HL-60 (cell line): ENCODE measurements at regions not wholly inside any gene's neighbourhood (a gene's known extent, or its start where the extent isn't known, plus 50 kb on each side); places are given as distances from the start of the nearest gene placed in this dataset.

Source experiments
- GABPA ChIP-seq: IDR thresholded peaks from 2 replicates; pipeline ENCODE4 v1.6.1; 2012; ENCODE audit warnings: low read depth
- POLR2AphosphoS5 ChIP-seq: IDR thresholded peaks from 2 replicates; pipeline ENCODE4 v1.6.1; 2012; ENCODE audit warnings: low read depth
- REST ChIP-seq: IDR thresholded peaks from 2 replicates; pipeline ENCODE4 v1.6.1; 2012; ENCODE audit warnings: low read depth; ENCODE audit not compliant: insufficient replicate concordance
- SPI1 ChIP-seq: IDR thresholded peaks from 2 replicates; pipeline ENCODE4 v1.6.1; 2012; ENCODE audit warnings: low read depth, mild to moderate bottlenecking, borderline replicate concordance
- TF ChIP-seq, protein P1 (sequence below): IDR thresholded peaks from one replicate; pipeline ENCODE4 v1.5.1; 2011; ENCODE audit warnings: low read length, control low read depth, inconsistent platforms; ENCODE audit not compliant: insufficient read depth

DNA sequence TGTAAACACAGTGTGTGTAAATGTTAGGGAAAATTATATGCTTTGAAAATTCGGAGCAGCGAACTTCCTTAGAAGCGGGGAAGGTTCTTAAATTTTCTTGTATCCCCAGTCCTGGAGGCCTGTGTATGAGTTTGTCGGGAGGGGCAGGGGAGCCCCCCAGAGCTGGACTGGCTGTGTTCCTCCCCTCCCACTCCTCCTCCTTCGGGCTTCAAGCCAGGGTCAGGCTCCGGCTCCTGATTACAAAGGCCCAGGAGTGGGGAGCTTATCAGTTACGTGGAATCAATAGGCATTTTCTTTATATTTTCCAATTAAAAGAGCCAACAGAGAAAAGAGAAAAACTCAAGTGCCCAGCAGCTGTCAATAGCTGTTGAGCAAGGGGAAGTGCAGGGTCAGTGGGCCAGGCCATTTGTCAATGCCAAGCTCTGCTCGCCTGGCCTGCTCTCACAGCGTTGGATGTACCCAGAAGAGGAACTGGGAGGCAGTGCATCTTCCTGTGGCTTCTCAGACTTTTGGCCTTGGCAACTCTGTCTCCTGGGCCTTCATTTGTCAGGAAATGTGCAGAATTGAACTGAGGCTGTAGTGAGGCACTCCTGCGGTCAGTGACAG lies 156.9 kb upstream of the PCBD1 start:
- TF ChIP-seq, protein P1, sequence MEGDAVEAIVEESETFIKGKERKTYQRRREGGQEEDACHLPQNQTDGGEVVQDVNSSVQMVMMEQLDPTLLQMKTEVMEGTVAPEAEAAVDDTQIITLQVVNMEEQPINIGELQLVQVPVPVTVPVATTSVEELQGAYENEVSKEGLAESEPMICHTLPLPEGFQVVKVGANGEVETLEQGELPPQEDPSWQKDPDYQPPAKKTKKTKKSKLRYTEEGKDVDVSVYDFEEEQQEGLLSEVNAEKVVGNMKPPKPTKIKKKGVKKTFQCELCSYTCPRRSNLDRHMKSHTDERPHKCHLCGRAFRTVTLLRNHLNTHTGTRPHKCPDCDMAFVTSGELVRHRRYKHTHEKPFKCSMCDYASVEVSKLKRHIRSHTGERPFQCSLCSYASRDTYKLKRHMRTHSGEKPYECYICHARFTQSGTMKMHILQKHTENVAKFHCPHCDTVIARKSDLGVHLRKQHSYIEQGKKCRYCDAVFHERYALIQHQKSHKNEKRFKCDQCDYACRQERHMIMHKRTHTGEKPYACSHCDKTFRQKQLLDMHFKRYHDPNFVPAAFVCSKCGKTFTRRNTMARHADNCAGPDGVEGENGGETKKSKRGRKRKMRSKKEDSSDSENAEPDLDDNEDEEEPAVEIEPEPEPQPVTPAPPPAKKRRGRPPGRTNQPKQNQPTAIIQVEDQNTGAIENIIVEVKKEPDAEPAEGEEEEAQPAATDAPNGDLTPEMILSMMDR: no peak
- TF ChIP-seq POLR2AphosphoS5: no peak
- TF ChIP-seq REST: no peak
- TF ChIP-seq GABPA: no peak
- TF ChIP-seq SPI1: peak; percentile 78
